K562 (cell line): ENCODE measurements at regions not wholly inside any gene's neighbourhood (a gene's known extent, or its start where the extent isn't known, plus 50 kb on each side); places are given as distances from the start of the nearest gene placed in this dataset.

Experiments
- CCNT2 ChIP-seq: IDR thresholded peaks from 2 replicates; pipeline ENCODE4 v1.6.1; 2011; ENCODE audit warnings: borderline replicate concordance, low read depth, mild to moderate bottlenecking, moderate library complexity, mixed read lengths, low read length; ENCODE audit not compliant: insufficient read length; ENCODE audit errors: extremely low read depth
- ELF2 ChIP-seq: fragments of 250-450 bp; sonication (Bioruptor Pico); IDR thresholded peaks from 2 replicates; pipeline ENCODE4 v1.5.0; 2021; ENCODE audit warnings: mild to moderate bottlenecking
- FOXK2 ChIP-seq, 2 experiments: fragments of 450-650 bp; IDR thresholded peaks in 1 of 2; conservative IDR thresholded peaks in 1 of 2; 2 replicates each; pipeline ENCODE4 v1.6.1; 2016; ENCODE audit warnings: low read depth in 2 of 2, mild to moderate bottlenecking in 1 of 2
- FUS ChIP-seq: fragments of 200-400 bp; formaldehyde crosslinking; optimal IDR thresholded peaks from 2 replicates; pipeline ENCODE3; 2017; ENCODE audit warnings: low read depth, low read length
- HMG20A ChIP-seq: fragments of 450-650 bp; formaldehyde crosslinking; conservative IDR thresholded peaks from 2 replicates; pipeline ENCODE4 v1.4.0; 2020; ENCODE audit warnings: mild to moderate bottlenecking, mixed read lengths
- KLF10 ChIP-seq: fragments of 250-450 bp; sonication (Bioruptor Pico); IDR thresholded peaks from 2 replicates; pipeline ENCODE4 v1.6.1; 2021; ENCODE audit warnings: matching md5 sums
- MAZ ChIP-seq, 2 experiments: fragments of 450-650 bp in 1 of 2; sonication (generic) in 1 of 2; formaldehyde crosslinking; IDR thresholded peaks in 1 of 2; conservative IDR thresholded peaks in 1 of 2; 2 replicates each; pipeline versions ENCODE4 v1.4.0 to v1.5.0; 2020; ENCODE audit warnings: mild to moderate bottlenecking in 1 of 2, missing genetic modification reagents in 1 of 2
- NONO ChIP-seq, 2 experiments: fragments of 200-400 bp in 1 of 2; fragments of 450-650 bp in 1 of 2; formaldehyde crosslinking in 1 of 2; IDR thresholded peaks; 2 replicates each; pipeline ENCODE4 v1.6.1; 2017; ENCODE audit warnings: low read depth in 2 of 2, mild to moderate bottlenecking in 2 of 2, moderate library complexity in 2 of 2, low read length in 1 of 2
- PCBP2 ChIP-seq: fragments of 200-400 bp; formaldehyde crosslinking; IDR thresholded peaks from 2 replicates; pipeline ENCODE4 v1.6.1; 2018; ENCODE audit warnings: low read length, low read depth, mild to moderate bottlenecking, moderate library complexity; ENCODE audit not compliant: poor library complexity, severe bottlenecking
- POLR2AphosphoS2 ChIP-seq: IDR thresholded peaks from 2 replicates; pipeline ENCODE4 v1.6.1; 2012; ENCODE audit warnings: low read length, improper control_type of control experiment
- USF2 ChIP-seq: sonication (generic); formaldehyde crosslinking; IDR thresholded peaks from 2 replicates; pipeline ENCODE4 v1.5.0; 2020; ENCODE audit warnings: missing genetic modification reagents
- ZC3H11A ChIP-seq: IDR thresholded peaks from 2 replicates; pipeline ENCODE4 v1.6.1; 2012; ENCODE audit warnings: low read depth, low read length, improper control_type of control experiment
- ZFP36 ChIP-seq: fragments of 150-350 bp; IDR thresholded peaks from 2 replicates; pipeline ENCODE4 v1.6.1; 2018; ENCODE audit warnings: low read length, low read depth; ENCODE audit not compliant: partially characterized antibody
- ZNF384 ChIP-seq: IDR thresholded peaks from 2 replicates; pipeline ENCODE4 v1.6.1; 2012; ENCODE audit warnings: low read depth, low read length, improper control_type of control experiment
- ZNF436 ChIP-seq: fragments of 250-450, 450-650 bp; sonication (Bioruptor Pico); formaldehyde crosslinking; IDR thresholded peaks from 2 replicates; pipeline ENCODE4 v1.7.0; 2020; ENCODE audit warnings: mild to moderate bottlenecking
- ZNF583 ChIP-seq: fragments of 250-450 bp; sonication (Bioruptor Pico); IDR thresholded peaks from 2 replicates; pipeline ENCODE4 v1.4.0; 2020
- TF ChIP-seq, protein P1 (sequence below): IDR thresholded peaks from 3 replicates; pipeline ENCODE4 v1.6.1; 2011; ENCODE audit warnings: borderline replicate concordance, mild to moderate bottlenecking; ENCODE audit not compliant: insufficient read length, insufficient read depth
- TF ChIP-seq, protein P2 (sequence below), 2 experiments: IDR thresholded peaks; 2 replicates each; pipeline ENCODE4 v1.6.1; 2012; ENCODE audit warnings: improper control_type of control experiment in 2 of 2, low read depth in 2 of 2, low read length in 2 of 2, borderline replicate concordance in 1 of 2
- TF ChIP-seq, protein P3 (sequence below): fragments of 450-650 bp; formaldehyde crosslinking; IDR thresholded peaks from 2 replicates; pipeline ENCODE4 v1.4.0; 2022; ENCODE audit warnings: missing genetic modification characterization

GRCh38 chr12:34336619-34337465 is 314.5 kb downstream of the ALG10 start (continued):
- TF ChIP-seq, protein P1, sequence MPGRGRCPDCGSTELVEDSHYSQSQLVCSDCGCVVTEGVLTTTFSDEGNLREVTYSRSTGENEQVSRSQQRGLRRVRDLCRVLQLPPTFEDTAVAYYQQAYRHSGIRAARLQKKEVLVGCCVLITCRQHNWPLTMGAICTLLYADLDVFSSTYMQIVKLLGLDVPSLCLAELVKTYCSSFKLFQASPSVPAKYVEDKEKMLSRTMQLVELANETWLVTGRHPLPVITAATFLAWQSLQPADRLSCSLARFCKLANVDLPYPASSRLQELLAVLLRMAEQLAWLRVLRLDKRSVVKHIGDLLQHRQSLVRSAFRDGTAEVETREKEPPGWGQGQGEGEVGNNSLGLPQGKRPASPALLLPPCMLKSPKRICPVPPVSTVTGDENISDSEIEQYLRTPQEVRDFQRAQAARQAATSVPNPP, result no peak
- no peak for TF ChIP-seq ZNF384
- TF ChIP-seq, protein P2, sequence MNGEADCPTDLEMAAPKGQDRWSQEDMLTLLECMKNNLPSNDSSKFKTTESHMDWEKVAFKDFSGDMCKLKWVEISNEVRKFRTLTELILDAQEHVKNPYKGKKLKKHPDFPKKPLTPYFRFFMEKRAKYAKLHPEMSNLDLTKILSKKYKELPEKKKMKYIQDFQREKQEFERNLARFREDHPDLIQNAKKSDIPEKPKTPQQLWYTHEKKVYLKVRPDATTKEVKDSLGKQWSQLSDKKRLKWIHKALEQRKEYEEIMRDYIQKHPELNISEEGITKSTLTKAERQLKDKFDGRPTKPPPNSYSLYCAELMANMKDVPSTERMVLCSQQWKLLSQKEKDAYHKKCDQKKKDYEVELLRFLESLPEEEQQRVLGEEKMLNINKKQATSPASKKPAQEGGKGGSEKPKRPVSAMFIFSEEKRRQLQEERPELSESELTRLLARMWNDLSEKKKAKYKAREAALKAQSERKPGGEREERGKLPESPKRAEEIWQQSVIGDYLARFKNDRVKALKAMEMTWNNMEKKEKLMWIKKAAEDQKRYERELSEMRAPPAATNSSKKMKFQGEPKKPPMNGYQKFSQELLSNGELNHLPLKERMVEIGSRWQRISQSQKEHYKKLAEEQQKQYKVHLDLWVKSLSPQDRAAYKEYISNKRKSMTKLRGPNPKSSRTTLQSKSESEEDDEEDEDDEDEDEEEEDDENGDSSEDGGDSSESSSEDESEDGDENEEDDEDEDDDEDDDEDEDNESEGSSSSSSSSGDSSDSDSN (IDR thresholded peaks at IDR 0.05; ENCODE audit: borderline replicate concordance in 1 of 2, low read depth in 2 of 2, low read length in 2 of 2), result no peak
- TF ChIP-seq USF2, result no peak
- TF ChIP-seq, protein P3, sequence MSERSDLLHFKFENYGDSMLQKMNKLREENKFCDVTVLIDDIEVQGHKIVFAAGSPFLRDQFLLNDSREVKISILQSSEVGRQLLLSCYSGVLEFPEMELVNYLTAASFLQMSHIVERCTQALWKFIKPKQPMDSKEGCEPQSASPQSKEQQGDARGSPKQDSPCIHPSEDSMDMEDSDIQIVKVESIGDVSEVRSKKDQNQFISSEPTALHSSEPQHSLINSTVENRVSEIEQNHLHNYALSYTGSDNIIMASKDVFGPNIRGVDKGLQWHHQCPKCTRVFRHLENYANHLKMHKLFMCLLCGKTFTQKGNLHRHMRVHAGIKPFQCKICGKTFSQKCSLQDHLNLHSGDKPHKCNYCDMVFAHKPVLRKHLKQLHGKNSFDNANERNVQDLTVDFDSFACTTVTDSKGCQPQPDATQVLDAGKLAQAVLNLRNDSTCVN, result no peak
- peak in 1 of 2 experiments; percentile 18; a peak in 1 of 4 replicates for TF ChIP-seq MAZ (CRISPR knock-in tag; conservative IDR thresholded peaks at IDR 0.05 in 1 of 2, IDR thresholded peaks at IDR 0.05 in 1 of 2)
- no peak for TF ChIP-seq FOXK2 (conservative IDR thresholded peaks at IDR 0.05 in 1 of 2, IDR thresholded peaks at IDR 0.05 in 1 of 2; ENCODE audit: low read depth in 2 of 2)
- no peak for TF ChIP-seq POLR2AphosphoS2
- TF ChIP-seq NONO (IDR thresholded peaks at IDR 0.05; ENCODE audit: low read depth in 2 of 2, low read length in 1 of 2), result no peak
- TF ChIP-seq HMG20A (CRISPR knock-in tag), result no peak
- TF ChIP-seq PCBP2, result no peak
- no peak for TF ChIP-seq ZNF436 (CRISPR knock-in tag)
- no peak for TF ChIP-seq ZC3H11A
- TF ChIP-seq CCNT2, result no peak
- TF ChIP-seq FUS, result no peak
- no peak for TF ChIP-seq ELF2 (CRISPR knock-in tag)
- no peak for TF ChIP-seq ZFP36
- no peak for TF ChIP-seq KLF10 (CRISPR knock-in tag)
- TF ChIP-seq ZNF583 (CRISPR knock-in tag), result no peak
